NCI-H187 (cell line): ENCODE measurements at regions not wholly inside any gene's neighbourhood (a gene's known extent, or its start where the extent isn't known, plus 50 kb on each side); places are given as distances from the start of the nearest gene placed in this dataset.
"Not testable (repeated sequence)": the region's sequence is repeated elsewhere in the genome, so short reads cannot be mapped to it uniquely, and the experiment has no call there.

Source experiments
- DNase-seq, 2 experiments: peaks; one replicate each; lab custom pipeline; 2025; lab: John Stamatoyannopoulos, UW

GRCh38 chr21:13820286-13820685 is 210.7 kb downstream of the POTED start:
- not testable (repeated sequence) for DNase-seq

DNA sequence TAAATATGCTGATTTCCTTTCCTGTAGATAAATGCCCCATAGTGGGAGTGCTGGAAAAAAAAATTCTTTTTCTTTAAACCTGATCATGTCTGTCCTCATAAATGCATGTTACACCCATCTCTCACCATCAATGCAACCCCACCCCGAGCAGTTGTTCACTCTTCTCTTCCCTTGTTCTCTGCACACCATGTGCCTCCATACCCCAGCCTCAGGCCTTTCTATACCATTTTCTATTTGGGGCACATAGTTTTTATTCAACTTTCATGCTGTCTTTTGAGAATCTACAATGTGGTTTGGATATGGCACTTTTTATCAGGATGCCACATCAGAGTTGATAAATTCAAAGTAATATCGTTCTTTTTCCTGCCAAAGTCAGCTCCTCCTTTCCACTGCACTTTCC is 202.6 kb downstream of the POTED start:
- DNase-seq, result not testable (repeated sequence)

GRCh38 chr21:13810559-13810958 is 201.0 kb downstream of the POTED start:
- not testable (repeated sequence) for DNase-seq

DNA sequence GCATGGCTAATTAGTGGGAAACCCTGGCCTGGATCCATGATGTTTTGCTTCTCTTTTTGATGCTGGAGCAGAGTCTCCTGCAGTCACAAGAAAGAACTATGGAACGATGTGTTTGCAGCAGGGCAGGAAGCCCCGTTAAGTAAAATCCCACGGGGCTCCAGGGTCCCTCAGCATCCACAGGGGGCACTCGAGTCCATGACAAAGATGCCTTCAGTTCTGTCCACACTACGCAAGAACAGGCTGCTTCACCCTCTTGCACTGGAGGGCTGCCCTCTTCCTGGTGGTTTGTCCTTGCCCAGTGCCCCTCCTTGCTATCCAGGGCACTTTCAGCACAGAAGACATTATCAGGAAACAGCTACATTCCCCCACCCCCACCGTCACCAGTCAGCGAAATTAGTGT is 196.9 kb downstream of the POTED start:
- DNase-seq, result not testable (repeated sequence)

DNA sequence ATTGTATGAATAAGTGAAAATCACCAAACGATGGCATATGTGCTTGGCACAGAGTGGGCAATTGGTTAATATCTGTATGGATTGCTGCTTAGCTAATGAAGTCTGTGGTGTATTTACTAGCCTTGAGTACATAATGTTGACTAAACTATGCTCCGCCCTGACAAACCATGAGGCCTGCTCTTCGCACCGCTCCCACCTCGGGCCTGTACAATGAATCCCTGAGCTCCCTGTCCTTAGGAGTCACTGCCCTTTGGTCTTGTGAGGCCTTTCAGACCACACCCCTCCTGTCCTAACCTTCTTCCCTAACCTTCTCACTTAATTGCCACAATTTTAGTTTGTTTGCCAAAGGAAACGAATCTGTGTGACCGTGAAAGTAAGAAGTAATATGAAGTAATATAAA is 193.2 kb downstream of the POTED start:
- DNase-seq, result not testable (repeated sequence)
